Ovary (tissue), 3 donors: ENCODE measurements at regions not wholly inside any gene's neighbourhood (a gene's known extent, or its start where the extent isn't known, plus 50 kb on each side); places are given as distances from the start of the nearest gene placed in this dataset.

Experiments
- CTCF ChIP-seq, 3 donors: fragments of 450-650 bp in 2 of 3; fragments of 200-600 bp in 1 of 3; IDR thresholded peaks; one replicate each; pipeline versions ENCODE4 v1.5.1 to v1.8.0; 2016 to 2022; ENCODE audit warnings: antibody characterized with exemption in 3 of 3, mild to moderate bottlenecking in 1 of 3
- EP300 ChIP-seq: sonication (generic); formaldehyde crosslinking; IDR thresholded peaks from one replicate; pipeline ENCODE4 v1.6.1; 2017; ENCODE audit warnings: antibody characterized with exemption
- POLR2A ChIP-seq: fragments of 450-650 bp; IDR thresholded peaks from one replicate; pipeline ENCODE4 v1.6.1; 2017; ENCODE audit warnings: antibody characterized with exemption, mild to moderate bottlenecking, moderate library complexity
- donor health status: DM: no; HTN: no; CAD: no.

- TF ChIP-seq POLR2A (no peak), CTCF (IDR thresholded peaks at IDR 0.05) (no peak), EP300 (no peak)
Observed at GRCh38 chr13:111916201-111916600, 150.7 kb upstream of the SOX1 start.
